Small intestine (tissue), 7 donors: ENCODE measurements at regions not wholly inside any gene's neighbourhood (a gene's known extent, or its start where the extent isn't known, plus 50 kb on each side); places are given as distances from the start of the nearest gene placed in this dataset.

Experiments
- DNase-seq, 2 donors: peaks; one replicate each; pipeline versions ENCODE4 v3.0.0 to v3.0.0-alpha.2; 2013
- FAIRE-seq: peaks from 2 replicates; lab custom pipeline; 2012; peaks lifted over from hg19 to GRCh38; lab: Jason Lieb, UNC
- H3K27ac ChIP-seq, 3 donors: one replicate each; pipeline ENCODE4 v1.5.1; 2013; ENCODE audit warnings: low read length in 2 of 3, mild to moderate bottlenecking in 2 of 3, control low read depth in 1 of 3, inconsistent platforms in 1 of 3, low read depth in 1 of 3, moderate library complexity in 1 of 3
- H3K27me3 ChIP-seq, 3 donors: one replicate each; pipeline ENCODE4 v1.6.1; 2013; ENCODE audit warnings: low read length in 3 of 3, inconsistent platforms in 1 of 3; ENCODE audit not compliant: control insufficient read depth in 3 of 3, insufficient read depth in 3 of 3
- H3K36me3 ChIP-seq, 3 donors: one replicate each; pipeline ENCODE4 v1.6.1; 2013; ENCODE audit warnings: low read length in 3 of 3, inconsistent platforms in 1 of 3, low read depth in 1 of 3, mild to moderate bottlenecking in 1 of 3, moderate library complexity in 1 of 3; ENCODE audit not compliant: control insufficient read depth in 3 of 3, insufficient read depth in 2 of 3
- H3K4me1 ChIP-seq, 3 donors: one replicate each; pipeline ENCODE4 v1.6.1; 2013; ENCODE audit warnings: low read length in 2 of 3, inconsistent platforms in 1 of 3, low read depth in 1 of 3, mild to moderate bottlenecking in 1 of 3, moderate library complexity in 1 of 3; ENCODE audit not compliant: control insufficient read depth in 3 of 3, insufficient read depth in 2 of 3
- H3K4me3 ChIP-seq, 3 donors: one replicate each; pipeline ENCODE4 v1.5.1; 2013; ENCODE audit warnings: low read length in 3 of 3, control low read depth in 1 of 3, inconsistent platforms in 1 of 3, low read depth in 1 of 3, mild to moderate bottlenecking in 1 of 3, moderate library complexity in 1 of 3
- H3K9me3 ChIP-seq, 2 donors: one replicate each; pipeline ENCODE4 v1.6.1; 2013; ENCODE audit warnings: low read depth in 1 of 2, low read length in 1 of 2; ENCODE audit not compliant: control insufficient read depth in 2 of 2, insufficient read depth in 1 of 2
- WGBS, 3 donors: extraction: QIAGEN DNeasy Blood & Tissue Kit; methylation state at CpG; one replicate each; pipeline ENCODE4 v1.1.7; 2013; 5-methylcytosine and 5-hydroxymethylcytosine counted together
- donor health status: healthy with polysubstance abuse.
- donor health status: control.
- donor health status: control.
- donor health status: Bipolar disorder and iron deficiency.
- donor health status: healthy.

- no peaks in the 10 kb centered on the region for H3K4me1 ChIP-seq
- WGBS, 3 donors = 57 to 76% (median 68%) methylated on average over 3 of the region's 3 CpGs
- H3K9me3 ChIP-seq = no peaks in the 10 kb centered on the region
- FAIRE-seq (no peak), DNase-seq (no peak)
- no peak overlapping the region for H3K4me3 ChIP-seq
- no peaks in the 10 kb centered on the region for H3K36me3 ChIP-seq
- no peaks in the 10 kb centered on the region for H3K27me3 ChIP-seq
- no peak overlapping the region for H3K27ac ChIP-seq
Observed at GRCh38 chr6:134452906-134453305, 135.0 kb upstream of the SGK1 start.

- Histone ChIP-seq H3K4me3 (no peak overlapping the region), H3K4me1 (no peaks in the 10 kb centered on the region), H3K27ac (no peak overlapping the region), H3K9me3 (no peaks in the 10 kb centered on the region), H3K36me3 (no peaks in the 10 kb centered on the region), H3K27me3 (no peaks in the 10 kb centered on the region)
- WGBS, 3 donors = 86 to 100% (median 96%) methylated on average over 1 of the region's 1 CpG
- DNase-seq = no peak
- FAIRE-seq = no peak
Observed at GRCh38 chr6:134451529-134451928, 133.6 kb upstream of the SGK1 start.

GRCh38 chr6:134449781-134450180 lies 131.9 kb upstream of the SGK1 start:
- no peaks in the 10 kb centered on the region for H3K27me3 ChIP-seq
- H3K9me3 ChIP-seq = no peaks in the 10 kb centered on the region
- WGBS, 3 donors = 41 to 71% (median 49%) methylated on average over 2 of the region's 2 CpGs
- no peaks in the 10 kb centered on the region for H3K36me3 ChIP-seq
- FAIRE-seq = no peak
- no peak for DNase-seq
- H3K4me3 ChIP-seq = no peak overlapping the region
- H3K27ac ChIP-seq = no peak overlapping the region
- no peaks in the 10 kb centered on the region for H3K4me1 ChIP-seq

- DNase-seq = no peak
- no peak overlapping the region for H3K27ac ChIP-seq
- no peaks in the 10 kb centered on the region for H3K36me3 ChIP-seq
- WGBS, 3 donors = 85 to 94% (median 89%) methylated on average over 1 of the region's 1 CpG
- no peaks in the 10 kb centered on the region for H3K9me3 ChIP-seq
- FAIRE-seq = no peak
- no peak overlapping the region for H3K4me3 ChIP-seq
- no peaks in the 10 kb centered on the region for H3K27me3 ChIP-seq
- no peaks in the 10 kb centered on the region for H3K4me1 ChIP-seq
Observed at GRCh38 chr6:134449004-134449403, 131.1 kb upstream of the SGK1 start.

GRCh38 chr6:134447883-134448387 lies 130.0 kb upstream of the SGK1 start:
- FAIRE-seq = no peak
- no peak overlapping the region for H3K27ac ChIP-seq
- 43 to 84% (median 59%) methylated on average over 3 of the region's 3 CpGs for WGBS, 3 donors
- no peaks in the 10 kb centered on the region for H3K4me1 ChIP-seq
- no peaks in the 10 kb centered on the region for H3K36me3 ChIP-seq
- no peaks in the 10 kb centered on the region for H3K9me3 ChIP-seq
- DNase-seq = no peak
- no peak overlapping the region for H3K4me3 ChIP-seq
- no peaks in the 10 kb centered on the region for H3K27me3 ChIP-seq

DNA sequence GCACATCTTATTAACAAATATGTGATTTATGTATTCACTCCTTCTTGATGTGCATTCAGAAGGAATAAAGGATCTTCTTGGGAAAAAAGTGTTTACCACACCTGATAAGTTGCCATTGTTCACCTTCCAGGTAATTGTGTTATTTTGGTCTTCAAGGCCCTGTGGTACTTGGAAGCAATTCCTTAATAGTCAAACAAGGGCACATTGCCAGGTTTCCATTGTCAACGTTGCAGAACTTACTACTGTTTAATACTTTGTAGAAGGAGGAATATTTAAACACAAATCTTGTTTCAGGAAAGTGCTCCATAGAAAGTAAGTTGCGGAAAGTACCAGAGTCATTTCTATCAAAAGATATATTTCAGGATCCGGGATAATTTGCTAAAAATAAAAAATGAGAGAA lies 129.5 kb upstream of the SGK1 start:
- H3K4me1 ChIP-seq = no peaks in the 10 kb centered on the region
- 58 to 70% (median 62%) methylated on average over 3 of the region's 3 CpGs for WGBS, 3 donors
- no peak for DNase-seq

GRCh38 chr6:134446896-134447295 lies 129.0 kb upstream of the SGK1 start:
- Histone ChIP-seq H3K27me3 (no peaks in the 10 kb centered on the region), H3K4me1 (no peaks in the 10 kb centered on the region), H3K27ac (no peak overlapping the region), H3K4me3 (no peak overlapping the region), H3K9me3 (no peaks in the 10 kb centered on the region), H3K36me3 (no peaks in the 10 kb centered on the region)
- FAIRE-seq (no peak), DNase-seq (no peak)
- 53 to 91% (median 62%) methylated on average over 3 of the region's 3 CpGs for WGBS, 3 donors

More for the DNA sequence above, 129.5 kb upstream of the SGK1 start:
- no peaks in the 10 kb centered on the region for H3K9me3 ChIP-seq
- FAIRE-seq = no peak
- H3K36me3 ChIP-seq = no peaks in the 10 kb centered on the region
- no peak overlapping the region for H3K27ac ChIP-seq
- no peak overlapping the region for H3K4me3 ChIP-seq
- no peaks in the 10 kb centered on the region for H3K27me3 ChIP-seq

DNA sequence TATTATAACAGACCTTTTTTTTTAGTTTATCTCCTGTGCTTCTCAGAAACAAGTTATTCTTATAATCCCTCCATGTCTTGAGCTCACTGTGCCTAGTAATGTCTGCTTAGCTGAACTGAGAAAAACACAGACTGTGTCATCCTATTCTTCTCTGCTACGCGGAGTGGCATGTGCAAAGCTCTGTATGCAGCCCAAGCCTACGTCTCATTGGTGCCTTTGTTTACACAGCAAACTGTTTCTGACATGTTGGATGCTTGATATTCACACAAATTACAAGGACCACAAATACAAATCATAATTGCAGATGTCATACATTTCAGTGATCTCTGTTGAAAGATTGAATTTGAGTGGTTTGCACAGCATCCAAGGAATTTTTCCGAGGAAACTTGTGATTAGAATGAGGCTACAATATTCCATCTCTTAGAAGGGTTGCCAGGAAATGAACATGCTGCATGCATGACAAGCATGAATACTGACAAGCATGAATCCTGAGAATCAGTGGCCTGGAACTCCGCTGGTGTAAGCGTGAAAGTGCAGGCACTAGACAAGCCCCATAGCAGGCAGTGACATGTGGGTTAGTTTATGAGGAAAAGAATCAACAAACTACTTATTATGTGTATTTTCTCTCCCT lies 128.4 kb upstream of the SGK1 start:
- FAIRE-seq (no peak), DNase-seq (no peak)
- no peak overlapping the region for H3K27ac ChIP-seq
- WGBS, 3 donors = 61 to 86% (median 74%) methylated on average over 6 of the region's 6 CpGs
- H3K27me3 ChIP-seq = no peaks in the 10 kb centered on the region
- no peaks in the 10 kb centered on the region for H3K36me3 ChIP-seq
- H3K4me3 ChIP-seq = no peak overlapping the region
- H3K9me3 ChIP-seq = no peaks in the 10 kb centered on the region
- no peaks in the 10 kb centered on the region for H3K4me1 ChIP-seq

- Histone ChIP-seq H3K9me3 (no peaks in the 10 kb centered on the region), H3K4me1 (no peaks in the 10 kb centered on the region), H3K4me3 (no peak overlapping the region), H3K27ac (no peak overlapping the region), H3K27me3 (no peaks in the 10 kb centered on the region), H3K36me3 (no peaks in the 10 kb centered on the region)
- WGBS, 3 donors = 68 to 86% (median 75%) methylated on average over 4 of the region's 4 CpGs
- DNase-seq (no peak), FAIRE-seq (no peak)
Observed at GRCh38 chr6:134443009-134443408, 125.1 kb upstream of the SGK1 start.
